Psoas muscle (tissue), 7 donors: ENCODE measurements at regions not wholly inside any gene's neighbourhood (a gene's known extent, or its start where the extent isn't known, plus 50 kb on each side); places are given as distances from the start of the nearest gene placed in this dataset.

Experiments used
- ATAC-seq, 4 donors: fragments of 200-7000 bp; cut with Tn5 transposase; one replicate each; pipeline ENCODE4 v1.9.1; 2020; ENCODE audit warnings: moderate library complexity in 3 of 4, mild to moderate bottlenecking in 2 of 4
- DNase-seq, 2 donors: peaks; one replicate each; pipeline ENCODE4 v3.0.0-alpha.2; 2020
- H3K27ac ChIP-seq: fragments of 200-600 bp; one replicate; pipeline ENCODE4 v1.8.0; 2022
- H3K27me3 ChIP-seq, 3 donors: fragments of 200-600 bp in 1 of 3; one replicate each; pipeline versions ENCODE4 v1.6.1 to v1.8.0; 2013 to 2022; ENCODE audit warnings: low read length in 2 of 3, mild to moderate bottlenecking in 2 of 3, moderate library complexity in 1 of 3; ENCODE audit not compliant: insufficient read depth in 3 of 3
- H3K36me3 ChIP-seq, 2 donors: fragments of 200-600 bp in 1 of 2; one replicate each; pipeline versions ENCODE4 v1.6.1 to v1.8.0; 2013 to 2022; ENCODE audit warnings: low read depth in 1 of 2, mild to moderate bottlenecking in 1 of 2, moderate library complexity in 1 of 2; ENCODE audit not compliant: insufficient read depth in 1 of 2
- H3K4me1 ChIP-seq: fragments of 200-600 bp; one replicate; pipeline ENCODE4 v1.8.0; 2022
- H3K4me3 ChIP-seq: fragments of 200-600 bp; one replicate; pipeline ENCODE4 v1.8.0; 2022; ENCODE audit warnings: mild to moderate bottlenecking
- H3K9me3 ChIP-seq: fragments of 200-600 bp; one replicate; pipeline ENCODE4 v1.8.0; 2022
- CTCF ChIP-seq: fragments of 200-600 bp; IDR thresholded peaks from one replicate; pipeline ENCODE4 v1.8.0; 2022; ENCODE audit warnings: antibody characterized with exemption
- WGBS, 3 donors: extraction: QIAGEN DNeasy Blood & Tissue Kit; methylation state at CpG; one replicate each; pipeline versions ENCODE4 v1.1.6 to v1.1.7; 2013; 5-methylcytosine and 5-hydroxymethylcytosine counted together
- intact Hi-C, 2 donors: fragments of 100-400 bp; cut with DNase I; formaldehyde crosslinking; loops; one replicate each; pipeline versions ENCODE4 v1.11.0 to v1.14.2; 2022
- donor health status: healthy with polysubstance abuse.
- donor health status: DM: no; HTN: no; CAD: no; lungs with moderate emphysema.
- donor health status: Bipolar disorder and iron deficiency.
- donor health status: healthy.
- donor health status: DM: yes; HTN: yes; CAD: no.
- donor health status: DM: no; HTN: no; CAD: no.
- donor health status: DM: yes; HTN: yes; CAD: no.

GRCh38 chr20:20972490-20972889, 133.7 kb downstream of the LINC00237 start:
- intact Hi-C loops: no loop called here
- Histone ChIP-seq H3K9me3 (no peaks in the 10 kb centered on the region), H3K4me3 (no peak overlapping the region), H3K27ac (no peak overlapping the region), H3K27me3 (peaks cover 0 to 2% (median 1%) of the 10 kb centered on the region in 3 donors), H3K36me3 (no peaks in the 10 kb centered on the region), H3K4me1 (no peaks in the 10 kb centered on the region)
- no peak for TF ChIP-seq CTCF
- ATAC-seq (no peak), DNase-seq (no peak)
- 80 to 97% (median 83%) methylated on average over 1 of the region's 1 CpG for WGBS, 3 donors

DNA sequence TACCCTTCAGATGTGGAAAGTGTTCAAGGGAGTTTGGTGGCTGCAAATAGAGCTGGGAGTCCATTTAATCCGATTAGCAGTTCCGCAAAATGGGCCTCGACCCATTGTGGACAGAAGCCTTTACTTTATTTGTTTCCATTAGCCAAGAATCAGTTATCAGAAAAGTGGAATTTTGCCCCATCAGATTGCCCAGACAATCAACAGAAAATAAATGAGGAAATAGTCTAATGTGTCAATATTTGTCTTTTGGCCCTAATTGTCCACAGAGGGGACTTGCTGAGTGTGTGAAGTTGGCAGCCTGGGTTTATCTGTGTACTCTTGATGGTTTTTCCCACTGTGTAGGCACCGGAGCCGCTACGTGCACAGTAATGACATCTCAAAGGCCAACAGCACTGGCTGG, 134.3 kb downstream of the LINC00237 start:
- no peak overlapping the region for H3K27ac ChIP-seq
- DNase-seq (no peak), ATAC-seq (no peak)
- intact Hi-C loops: loop anchor here in 1 of 2 donors (2.0 kb wide), 1 partner anchor 21 kb away; no protein-coding TSS in a partner anchor
- WGBS, 3 donors: 92 to 96% (median 93%) methylated on average over 6 of the region's 6 CpGs
- no peak for TF ChIP-seq CTCF
- H3K4me1 ChIP-seq: no peaks in the 10 kb centered on the region
- H3K27me3 ChIP-seq: peaks cover 0 to 2% (median 1%) of the 10 kb centered on the region in 3 donors
- no peaks in the 10 kb centered on the region for H3K9me3 ChIP-seq
- H3K36me3 ChIP-seq: no peaks in the 10 kb centered on the region
- H3K4me3 ChIP-seq: no peak overlapping the region

DNA sequence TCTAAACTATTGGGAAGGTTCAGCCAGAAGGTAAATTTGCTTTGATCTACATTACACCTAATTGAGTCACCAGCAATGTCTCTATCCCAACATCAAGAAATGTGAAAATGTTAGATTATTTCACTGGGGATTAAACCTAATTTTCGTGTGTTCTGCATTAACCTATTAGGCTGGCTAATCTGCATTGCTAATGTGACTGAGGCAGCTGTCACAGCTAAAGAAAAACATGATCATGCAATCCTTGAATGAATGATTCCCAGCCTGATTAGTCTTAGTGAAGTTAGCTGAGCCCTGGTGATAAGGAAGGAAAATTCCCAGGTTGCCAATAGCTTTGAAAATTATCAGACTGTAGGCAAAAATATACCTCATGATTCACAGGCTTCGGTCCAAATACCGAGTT, 135.3 kb downstream of the LINC00237 start:
- no peak for TF ChIP-seq CTCF
- H3K27me3 ChIP-seq: peaks cover 0 to 1% (median 0%) of the 10 kb centered on the region in 3 donors
- no peaks in the 10 kb centered on the region for H3K36me3 ChIP-seq
- H3K4me1 ChIP-seq: no peaks in the 10 kb centered on the region
- intact Hi-C loops: loop anchor here in 1 of 2 donors (2.0 kb wide), 1 partner anchor 20 kb away; no protein-coding TSS in a partner anchor
- ATAC-seq (no peak), DNase-seq (no peak)
- H3K9me3 ChIP-seq: no peaks in the 10 kb centered on the region
- WGBS, 3 donors: 42 to 49% (median 46%) methylated on average over 3 of the region's 3 CpGs
- H3K4me3 ChIP-seq: no peak overlapping the region
- H3K27ac ChIP-seq: no peak overlapping the region

GRCh38 chr20:20969701-20970280, 136.4 kb downstream of the LINC00237 start:
- TF ChIP-seq CTCF: no peak
- ATAC-seq: no peak
- H3K9me3 ChIP-seq: no peaks in the 10 kb centered on the region
- no peaks in the 10 kb centered on the region for H3K36me3 ChIP-seq
- H3K4me1 ChIP-seq: no peaks in the 10 kb centered on the region
- 79 to 82% (median 81%) methylated on average over 13 of the region's 13 CpGs for WGBS, 3 donors
- no peak overlapping the region for H3K4me3 ChIP-seq
- intact Hi-C loops: loop anchor here in 1 of 2 donors (2.0 kb wide), 1 partner anchor 19 kb away; no protein-coding TSS in a partner anchor
- peaks cover 0 to 4% (median 1%) of the 10 kb centered on the region in 3 donors for H3K27me3 ChIP-seq
- no peak overlapping the region for H3K27ac ChIP-seq
- DNase-seq: no peak
